HCT116 (cell line): ENCODE measurements at regions not wholly inside any gene's neighbourhood (a gene's known extent, or its start where the extent isn't known, plus 50 kb on each side); places are given as distances from the start of the nearest gene placed in this dataset.

ENCODE experiments used
- ATAC-seq: fragments of 200-7000 bp; cut with Tn5 transposase; 2 replicates; pipeline ENCODE4 v1.9.1; 2020; ENCODE audit warnings: mild to moderate bottlenecking, moderate library complexity
- BruUV-seq: library from RNA; stranded (reverse); fragments of 400-500 nt; replicated peaks from 2 replicates; lab custom pipeline; 2021; lab: Mats Ljungman, UMichigan
- CTCF ChIA-PET: fragments of 300-600 bp; sonication (Branson Sonifier 250); formaldehyde crosslinking; loops from one replicate; lab custom pipeline; 2021; ENCODE audit warnings: antibody characterized with exemption; lab: Charles Lee
- POLR2A ChIA-PET: fragments of 300-600, 350-600 bp; sonication (Branson Sonifier 250); formaldehyde crosslinking; loops from one replicate; lab custom pipeline; 2021; ENCODE audit warnings: antibody characterized with exemption; lab: Charles Lee
- RAD21 ChIA-PET, 2 experiments: fragments of 300-600 bp; sonication (Branson Sonifier 250); formaldehyde crosslinking; loops; one replicate each; lab custom pipeline; 2023; ENCODE audit warnings: low total read pairs in 2 of 2; ENCODE audit not compliant: uncharacterized antibody in 2 of 2, unreplicated experiment in 2 of 2, low non-redundant PET in 1 of 2; lab: Charles Lee
- DNase-seq: peaks from one replicate; pipeline ENCODE4 v3.0.0-alpha.2; 2010; ENCODE audit warnings: low read depth, low spot score
- H2AFZ ChIP-seq: fragments of 200-600 bp; shearing (Covaris generic), sonication (generic); 2 replicates; pipeline ENCODE4 v1.6.1; 2017; ENCODE audit warnings: low read depth, mixed run types, mixed read lengths, antibody characterized with exemption, low read length; ENCODE audit not compliant: poor library complexity, severe bottlenecking
- H3K27ac ChIP-seq: 2 replicates; pipeline ENCODE4 v1.5.1; 2012; ENCODE audit warnings: low read depth, low read length
- H3K27me3 ChIP-seq: fragments of 200-600 bp; sonication (generic); 2 replicates; pipeline ENCODE4 v1.6.1; 2016; ENCODE audit warnings: mixed run types, low read length, mixed read lengths; ENCODE audit not compliant: insufficient read depth
- H3K36me3 ChIP-seq, 2 experiments: fragments of 200-500 bp in 1 of 2; fragments of 200-600 bp in 1 of 2; sonication (Bioruptor generic) in 1 of 2; sonication (generic) in 1 of 2; 2 replicates each; pipeline versions ENCODE4 v1.5.1 to v1.6.1; 2014 to 2016; ENCODE audit warnings: low read length in 2 of 2, inconsistent platforms in 1 of 2, mixed read lengths in 1 of 2, mixed run types in 1 of 2; ENCODE audit not compliant: insufficient read depth in 2 of 2, control insufficient read depth in 1 of 2
- H3K4me1 ChIP-seq, 2 experiments: fragments of 200-600 bp in 1 of 2; sonication (generic) in 1 of 2; 2 replicates each; pipeline versions ENCODE4 v1.5.1 to v1.6.1; 2012 to 2017; ENCODE audit warnings: low read length in 2 of 2, inconsistent platforms in 1 of 2, mild to moderate bottlenecking in 1 of 2, mixed read lengths in 1 of 2, mixed run types in 1 of 2, moderate library complexity in 1 of 2; ENCODE audit not compliant: insufficient read depth in 2 of 2, control insufficient read depth in 1 of 2
- H3K4me2 ChIP-seq: fragments of 200-600 bp; sonication (generic); 2 replicates; pipeline ENCODE4 v1.6.1; 2017; ENCODE audit warnings: mixed run types, low read length, mixed read lengths
- H3K4me3 ChIP-seq, 2 experiments: fragments of 200-600 bp in 1 of 2; sonication (generic) in 1 of 2; replicated peaks in 1 of 2; 2 replicates each; pipeline ENCODE4 v1.5.1; 2011 to 2016; ENCODE audit warnings: low read length in 2 of 2, control low read depth in 1 of 2, low read depth in 1 of 2, mild to moderate bottlenecking in 1 of 2, mixed read lengths in 1 of 2, mixed run types in 1 of 2
- H3K79me2 ChIP-seq: fragments of 200-600 bp; sonication (generic); 2 replicates; pipeline ENCODE4 v1.6.1; 2017; ENCODE audit warnings: mild to moderate bottlenecking, mixed run types, low read length, moderate library complexity, mixed read lengths; ENCODE audit not compliant: insufficient read depth
- H3K9ac ChIP-seq: fragments of 200-600 bp; sonication (generic); 2 replicates; pipeline ENCODE4 v1.6.1; 2016; ENCODE audit warnings: low read length, mixed read lengths
- H3K9me2 ChIP-seq: fragments of 200-600 bp; sonication (generic), shearing (Covaris generic); 2 replicates; pipeline ENCODE4 v1.6.1; 2017; ENCODE audit warnings: mixed run types, mild to moderate bottlenecking, moderate library complexity; ENCODE audit not compliant: insufficient read depth
- H3K9me3 ChIP-seq, 2 experiments: fragments of 200-500 bp in 1 of 2; fragments of 200-600 bp in 1 of 2; sonication (Bioruptor generic) in 1 of 2; sonication (generic) in 1 of 2; 2 replicates each; pipeline ENCODE4 v1.6.1; 2014 to 2017; ENCODE audit warnings: low read length in 2 of 2, mixed read lengths in 2 of 2, inconsistent platforms in 1 of 2, low read depth in 1 of 2, mild to moderate bottlenecking in 1 of 2, mixed run types in 1 of 2, moderate library complexity in 1 of 2; ENCODE audit not compliant: control insufficient read depth in 1 of 2, insufficient read depth in 1 of 2
- H4K20me1 ChIP-seq: fragments of 200-600 bp; sonication (generic), shearing (Covaris generic); 2 replicates; pipeline ENCODE4 v1.6.1; 2017; ENCODE audit warnings: mixed run types, mild to moderate bottlenecking, moderate library complexity; ENCODE audit not compliant: insufficient read depth
- CBX3 ChIP-seq: IDR thresholded peaks from 2 replicates; pipeline ENCODE4 v1.6.1; 2012; ENCODE audit warnings: low read depth
- CEBPB ChIP-seq: IDR thresholded peaks from 2 replicates; pipeline ENCODE4 v1.6.1; 2012; ENCODE audit warnings: low read depth
- EGR1 ChIP-seq: IDR thresholded peaks from 2 replicates; pipeline ENCODE4 v1.6.1; 2012; ENCODE audit warnings: low read depth
- ELF1 ChIP-seq: IDR thresholded peaks from 2 replicates; pipeline ENCODE4 v1.6.1; 2012; ENCODE audit warnings: low read depth, borderline replicate concordance
- FOSL1 ChIP-seq: IDR thresholded peaks from 2 replicates; pipeline ENCODE4 v1.6.1; 2012; ENCODE audit warnings: low read depth
- YY1 ChIP-seq: IDR thresholded peaks from 2 replicates; pipeline ENCODE4 v1.6.1; 2011; ENCODE audit warnings: low read length, low read depth, moderate library complexity, mild to moderate bottlenecking; ENCODE audit not compliant: insufficient replicate concordance; ENCODE audit errors: extremely low read depth
- intact Hi-C: fragments of 100-400 bp; cut with micrococcal nuclease; formaldehyde crosslinking; loops from 2 replicates; pipeline ENCODE4 v1.10.0; 2022
- TF ChIP-seq, protein P1 (sequence below): IDR thresholded peaks from 2 replicates; pipeline ENCODE4 v1.6.1; 2012
- TF ChIP-seq, protein P2 (sequence below): IDR thresholded peaks from 2 replicates; pipeline ENCODE4 v1.6.1; 2012; ENCODE audit warnings: low read depth
- TF ChIP-seq, protein P3 (sequence below): IDR thresholded peaks from 2 replicates; pipeline ENCODE4 v1.6.1; 2012
- TF ChIP-seq, protein P4 (sequence below): IDR thresholded peaks from 2 replicates; pipeline ENCODE4 v1.6.1; 2011; ENCODE audit warnings: mild to moderate bottlenecking, low read length, moderate library complexity; ENCODE audit not compliant: insufficient replicate concordance; ENCODE audit errors: extremely low read depth

DNA sequence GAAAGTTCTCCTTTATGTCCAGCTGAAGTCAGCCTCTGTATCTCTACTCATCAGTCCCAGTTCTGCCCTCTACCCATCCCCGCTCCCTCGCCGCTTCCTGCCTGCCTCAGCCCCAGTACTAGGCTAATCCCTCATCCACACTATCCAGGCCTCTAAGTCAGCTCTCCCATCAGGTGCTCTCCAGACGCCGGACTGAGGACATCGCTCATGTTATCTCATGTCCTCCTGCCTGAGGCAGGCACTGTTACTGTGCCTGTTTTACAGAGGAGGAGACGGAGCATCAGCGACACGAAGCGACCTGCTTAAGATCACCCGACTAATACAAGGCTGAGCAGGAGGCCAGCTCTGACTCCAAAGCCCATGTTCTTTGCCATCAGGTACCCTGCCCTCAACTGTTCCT, 57.3 kb upstream of the RUNX3 start (continued):
- no peak for TF ChIP-seq FOSL1

DNA sequence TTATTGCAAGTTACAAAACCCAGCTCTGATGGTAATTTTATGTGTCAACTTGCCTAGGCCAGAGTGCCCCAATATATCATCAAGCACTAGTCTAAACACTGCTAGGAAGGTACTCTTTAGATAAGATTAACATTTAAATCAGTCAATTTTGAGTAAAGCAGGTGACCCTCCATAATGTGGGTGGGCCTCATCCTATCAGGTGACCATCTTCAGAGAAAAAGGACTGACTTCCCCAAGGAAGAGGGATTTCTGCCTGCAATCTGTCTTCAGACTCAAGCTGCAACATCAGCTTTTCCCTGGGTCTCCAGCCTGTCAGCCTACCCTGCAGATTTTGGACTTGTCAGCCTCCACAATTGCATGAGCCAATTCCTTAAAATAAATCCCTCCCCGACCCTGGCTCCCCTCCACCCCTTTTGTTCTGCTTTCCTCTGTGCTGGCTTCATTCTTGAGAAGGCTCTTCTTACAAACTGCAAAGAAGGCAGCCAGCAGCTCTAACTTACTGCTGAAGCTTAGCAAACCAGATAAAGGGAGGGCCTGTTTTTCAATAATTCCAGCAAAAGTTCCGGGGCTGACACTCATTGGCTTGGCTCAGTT, 56.4 kb upstream of the RUNX3 start:
- no peaks in the 10 kb centered on the region for H3K4me1 ChIP-seq
- intact Hi-C loops, result no loop called here
- CTCF ChIA-PET, result interaction anchor here (0.5 kb wide), 1 partner anchor 112 kb away, joined by 3 read pairs; no protein-coding TSS in a partner anchor
- no peaks in the 10 kb centered on the region for H3K79me2 ChIP-seq
- RAD21 ChIA-PET, result interaction anchor here in 1 of 2 experiments (0.6 kb wide), 1 partner anchor 33 kb away, joined by 3 read pairs; no protein-coding TSS in a partner anchor
- BruUV-seq, result no TSS peak
- TF ChIP-seq, protein P1, sequence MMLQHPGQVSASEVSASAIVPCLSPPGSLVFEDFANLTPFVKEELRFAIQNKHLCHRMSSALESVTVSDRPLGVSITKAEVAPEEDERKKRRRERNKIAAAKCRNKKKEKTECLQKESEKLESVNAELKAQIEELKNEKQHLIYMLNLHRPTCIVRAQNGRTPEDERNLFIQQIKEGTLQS, result no peak
- TF ChIP-seq, protein P2, sequence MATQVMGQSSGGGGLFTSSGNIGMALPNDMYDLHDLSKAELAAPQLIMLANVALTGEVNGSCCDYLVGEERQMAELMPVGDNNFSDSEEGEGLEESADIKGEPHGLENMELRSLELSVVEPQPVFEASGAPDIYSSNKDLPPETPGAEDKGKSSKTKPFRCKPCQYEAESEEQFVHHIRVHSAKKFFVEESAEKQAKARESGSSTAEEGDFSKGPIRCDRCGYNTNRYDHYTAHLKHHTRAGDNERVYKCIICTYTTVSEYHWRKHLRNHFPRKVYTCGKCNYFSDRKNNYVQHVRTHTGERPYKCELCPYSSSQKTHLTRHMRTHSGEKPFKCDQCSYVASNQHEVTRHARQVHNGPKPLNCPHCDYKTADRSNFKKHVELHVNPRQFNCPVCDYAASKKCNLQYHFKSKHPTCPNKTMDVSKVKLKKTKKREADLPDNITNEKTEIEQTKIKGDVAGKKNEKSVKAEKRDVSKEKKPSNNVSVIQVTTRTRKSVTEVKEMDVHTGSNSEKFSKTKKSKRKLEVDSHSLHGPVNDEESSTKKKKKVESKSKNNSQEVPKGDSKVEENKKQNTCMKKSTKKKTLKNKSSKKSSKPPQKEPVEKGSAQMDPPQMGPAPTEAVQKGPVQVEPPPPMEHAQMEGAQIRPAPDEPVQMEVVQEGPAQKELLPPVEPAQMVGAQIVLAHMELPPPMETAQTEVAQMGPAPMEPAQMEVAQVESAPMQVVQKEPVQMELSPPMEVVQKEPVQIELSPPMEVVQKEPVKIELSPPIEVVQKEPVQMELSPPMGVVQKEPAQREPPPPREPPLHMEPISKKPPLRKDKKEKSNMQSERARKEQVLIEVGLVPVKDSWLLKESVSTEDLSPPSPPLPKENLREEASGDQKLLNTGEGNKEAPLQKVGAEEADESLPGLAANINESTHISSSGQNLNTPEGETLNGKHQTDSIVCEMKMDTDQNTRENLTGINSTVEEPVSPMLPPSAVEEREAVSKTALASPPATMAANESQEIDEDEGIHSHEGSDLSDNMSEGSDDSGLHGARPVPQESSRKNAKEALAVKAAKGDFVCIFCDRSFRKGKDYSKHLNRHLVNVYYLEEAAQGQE, result no peak
- no peak for TF ChIP-seq ELF1
- no peak for TF ChIP-seq FOSL1
- no peak for TF ChIP-seq CEBPB
- TF ChIP-seq EGR1, result no peak
- TF ChIP-seq YY1, result no peak
- TF ChIP-seq, protein P3, sequence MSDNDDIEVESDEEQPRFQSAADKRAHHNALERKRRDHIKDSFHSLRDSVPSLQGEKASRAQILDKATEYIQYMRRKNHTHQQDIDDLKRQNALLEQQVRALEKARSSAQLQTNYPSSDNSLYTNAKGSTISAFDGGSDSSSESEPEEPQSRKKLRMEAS, result no peak
- TF ChIP-seq, protein P4, sequence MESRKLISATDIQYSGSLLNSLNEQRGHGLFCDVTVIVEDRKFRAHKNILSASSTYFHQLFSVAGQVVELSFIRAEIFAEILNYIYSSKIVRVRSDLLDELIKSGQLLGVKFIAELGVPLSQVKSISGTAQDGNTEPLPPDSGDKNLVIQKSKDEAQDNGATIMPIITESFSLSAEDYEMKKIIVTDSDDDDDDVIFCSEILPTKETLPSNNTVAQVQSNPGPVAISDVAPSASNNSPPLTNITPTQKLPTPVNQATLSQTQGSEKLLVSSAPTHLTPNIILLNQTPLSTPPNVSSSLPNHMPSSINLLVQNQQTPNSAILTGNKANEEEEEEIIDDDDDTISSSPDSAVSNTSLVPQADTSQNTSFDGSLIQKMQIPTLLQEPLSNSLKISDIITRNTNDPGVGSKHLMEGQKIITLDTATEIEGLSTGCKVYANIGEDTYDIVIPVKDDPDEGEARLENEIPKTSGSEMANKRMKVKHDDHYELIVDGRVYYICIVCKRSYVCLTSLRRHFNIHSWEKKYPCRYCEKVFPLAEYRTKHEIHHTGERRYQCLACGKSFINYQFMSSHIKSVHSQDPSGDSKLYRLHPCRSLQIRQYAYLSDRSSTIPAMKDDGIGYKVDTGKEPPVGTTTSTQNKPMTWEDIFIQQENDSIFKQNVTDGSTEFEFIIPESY, result no peak
- TF ChIP-seq CBX3, result no peak
- H3K9me3 ChIP-seq, result no peaks in the 10 kb centered on the region
- POLR2A ChIA-PET, result no interaction called here
- no peak overlapping the region for H2AFZ ChIP-seq
- no peak overlapping the region for H3K27ac ChIP-seq
- DNase-seq, result no peak
- H3K4me2 ChIP-seq, result no peak overlapping the region
- no peak overlapping the region for H3K9ac ChIP-seq
- no peak for ATAC-seq
- H3K27me3 ChIP-seq, result no peaks in the 10 kb centered on the region
- no peaks in the 10 kb centered on the region for H3K36me3 ChIP-seq
- no peaks in the 10 kb centered on the region for H3K9me2 ChIP-seq
- H4K20me1 ChIP-seq, result no peaks in the 10 kb centered on the region
- no peak overlapping the region for H3K4me3 ChIP-seq
